ENCODE measurements at regions not wholly inside any gene's neighbourhood (a gene's known extent, or its start where the extent isn't known, plus 50 kb on each side); places are given as distances from the start of the nearest gene placed in this dataset.
"Not testable (repeated sequence)": the region's sequence is repeated elsewhere in the genome, so short reads cannot be mapped to it uniquely, and the experiment has no call there.

DNA sequence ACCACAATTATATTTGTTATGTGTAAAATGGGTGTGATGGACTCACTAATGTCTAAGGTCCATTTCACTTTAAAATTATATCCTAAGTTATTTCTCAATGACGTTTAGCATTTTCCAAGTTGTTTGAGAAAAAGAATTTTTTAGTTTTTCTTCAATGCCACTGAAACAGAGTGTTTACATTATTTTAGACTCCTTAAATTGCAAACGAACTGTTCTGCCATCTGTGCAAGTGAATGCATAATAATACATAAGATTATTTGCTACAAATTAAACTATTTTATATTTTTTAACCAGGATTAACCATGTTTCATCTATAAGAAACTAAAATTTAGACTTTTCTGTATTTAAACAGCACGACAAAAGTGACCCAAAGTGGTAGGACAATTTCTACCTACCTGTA is 425.4 kb downstream of the NDFIP2 start:
- no peak for DNase-seq

- DNase-seq: no peak
Observed at GRCh38 chr13:79905018-79905417, 424.1 kb downstream of the NDFIP2 start.

GRCh38 chr13:79904581-79904980 is 423.6 kb downstream of the NDFIP2 start:
- DNase-seq: no peak

GRCh38 chr13:79901336-79901735 is 420.4 kb downstream of the NDFIP2 start:
- no peak for DNase-seq

- no peak for DNase-seq
Observed at GRCh38 chr13:79900356-79900755, 419.4 kb downstream of the NDFIP2 start.

DNA sequence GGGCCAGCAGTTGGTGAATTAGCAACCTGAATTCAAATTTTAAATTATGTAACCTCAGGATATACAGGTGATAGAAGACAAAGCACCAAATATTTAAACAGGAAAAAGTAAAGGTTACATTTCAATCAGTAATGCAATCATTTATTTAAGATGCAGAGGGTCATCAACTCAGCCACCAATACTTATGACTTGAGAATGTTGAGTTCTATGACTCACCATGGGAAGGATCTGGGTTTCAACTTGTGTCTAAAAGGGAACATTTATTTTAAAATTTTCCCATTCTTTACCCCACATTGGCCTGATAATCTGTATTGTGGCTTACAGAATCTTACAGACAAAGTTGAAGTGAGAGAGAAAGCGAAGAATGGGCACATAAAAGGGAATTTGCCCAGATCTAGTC is 418.0 kb downstream of the NDFIP2 start:
- no peak for DNase-seq

DNA sequence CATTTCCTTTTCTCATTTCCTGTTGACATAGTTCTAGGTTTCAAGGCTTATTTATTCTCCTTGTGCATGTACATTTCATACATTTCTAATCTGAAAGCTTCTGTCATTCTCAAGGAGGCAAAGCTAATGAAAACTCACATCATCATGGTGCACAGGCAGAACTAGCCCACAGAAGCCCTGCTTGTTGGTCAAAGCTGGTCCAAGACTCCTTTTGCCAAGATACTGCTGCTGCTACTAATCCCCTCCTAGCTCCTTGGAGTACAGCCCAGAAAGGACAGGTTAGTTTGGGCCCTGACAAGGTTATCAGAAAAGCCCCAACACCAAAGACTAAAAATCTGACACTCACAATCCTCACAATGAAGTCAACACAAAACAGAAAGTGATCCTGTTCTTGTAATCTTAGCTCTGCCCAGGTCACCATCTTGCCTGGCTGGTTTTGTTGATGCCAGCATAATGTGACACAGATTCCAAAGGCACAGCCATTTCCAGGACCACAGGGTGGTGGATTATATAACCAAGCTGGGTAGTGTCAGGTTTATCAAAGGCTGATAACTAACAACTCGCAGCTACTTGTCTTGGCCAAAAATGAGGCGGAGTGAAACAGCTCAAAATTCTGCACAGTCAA is 417.4 kb downstream of the NDFIP2 start:
- DNase-seq: no peak

DNA sequence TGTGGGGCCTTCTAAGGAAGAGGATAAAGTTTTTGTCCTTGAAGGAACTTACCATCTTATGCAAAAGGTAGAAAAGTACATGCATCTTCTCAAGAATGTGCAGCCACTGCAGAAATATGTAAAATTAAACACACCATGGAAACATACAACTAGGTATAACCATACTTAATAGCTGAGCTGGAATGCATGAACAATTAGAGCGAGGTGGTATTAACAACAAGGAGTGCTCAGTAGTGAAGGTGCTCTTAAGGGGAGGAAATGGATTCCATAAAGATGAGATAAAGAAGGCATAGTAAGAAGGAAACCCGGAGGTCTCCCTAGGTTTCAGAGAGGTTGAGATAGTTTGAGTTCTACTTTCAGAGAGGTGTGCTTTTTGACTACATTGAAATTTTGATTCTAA is 415.9 kb downstream of the NDFIP2 start:
- DNase-seq: no peak

GRCh38 chr13:79895416-79895815 is 414.5 kb downstream of the NDFIP2 start:
- DNase-seq: no peak

- DNase-seq: not testable (repeated sequence)
Observed at GRCh38 chr13:79887278-79887677, 406.3 kb downstream of the NDFIP2 start.

DNA sequence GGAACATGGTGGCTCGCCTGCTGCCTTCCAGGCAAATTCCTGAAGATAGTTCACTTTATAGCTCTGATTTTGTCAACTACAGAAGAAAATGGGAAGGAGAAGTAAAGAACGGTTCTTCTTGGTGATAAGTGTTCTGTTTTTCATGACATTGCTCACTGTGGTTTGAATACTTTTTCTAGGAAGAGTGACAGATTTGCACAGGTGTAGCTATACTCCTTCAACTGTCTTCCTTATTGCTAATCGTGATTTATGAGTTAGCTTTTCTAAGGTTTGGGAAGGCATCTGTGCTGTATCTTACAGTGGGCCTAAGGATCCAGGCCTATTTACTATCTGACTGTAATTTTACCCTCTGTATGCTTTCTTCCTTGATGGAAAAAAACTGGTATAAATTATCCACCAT is 405.6 kb downstream of the NDFIP2 start:
- no peak for DNase-seq

DNA sequence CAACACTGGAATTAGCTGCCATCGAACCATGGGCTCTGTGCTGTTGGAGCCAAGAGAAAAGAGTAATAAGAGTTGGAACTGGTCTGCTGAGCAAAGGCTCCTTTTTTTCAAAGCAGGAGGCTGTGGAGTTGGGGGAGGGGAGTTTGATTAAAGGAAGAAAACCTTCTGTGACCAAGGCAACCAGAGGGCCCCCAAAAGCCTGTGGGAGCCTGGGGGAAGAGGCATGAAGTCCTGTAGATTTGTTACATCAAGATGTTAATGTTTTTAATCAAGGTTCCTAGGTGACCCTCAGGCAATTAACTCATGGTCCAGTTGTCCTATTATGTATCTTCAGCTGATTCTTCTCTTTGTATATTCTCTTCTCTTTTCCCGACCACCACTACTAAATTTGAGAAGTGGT is 403.9 kb downstream of the NDFIP2 start:
- no peak for DNase-seq

- no peak for DNase-seq
Observed at GRCh38 chr13:79883216-79883615, 402.3 kb downstream of the NDFIP2 start.

DNA sequence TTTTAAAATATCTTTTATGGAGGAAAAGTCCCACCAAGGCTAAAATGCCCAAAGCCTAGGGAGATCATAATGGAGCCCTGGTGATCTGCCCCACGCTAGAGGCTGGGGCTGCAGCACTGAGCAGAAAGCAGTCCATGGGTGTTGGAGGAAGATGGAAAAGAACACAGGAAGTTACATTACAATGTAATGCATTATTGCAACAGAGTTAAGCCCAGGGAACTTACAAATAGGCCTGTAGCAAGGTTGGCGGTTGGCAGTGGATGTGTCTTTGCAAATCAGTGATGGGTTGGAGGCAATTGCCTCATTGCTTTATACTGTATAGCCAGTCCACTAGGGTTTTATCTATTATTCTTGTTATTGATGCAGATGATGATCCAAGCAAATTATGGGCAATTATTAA is 399.9 kb downstream of the NDFIP2 start:
- no peak for DNase-seq

DNA sequence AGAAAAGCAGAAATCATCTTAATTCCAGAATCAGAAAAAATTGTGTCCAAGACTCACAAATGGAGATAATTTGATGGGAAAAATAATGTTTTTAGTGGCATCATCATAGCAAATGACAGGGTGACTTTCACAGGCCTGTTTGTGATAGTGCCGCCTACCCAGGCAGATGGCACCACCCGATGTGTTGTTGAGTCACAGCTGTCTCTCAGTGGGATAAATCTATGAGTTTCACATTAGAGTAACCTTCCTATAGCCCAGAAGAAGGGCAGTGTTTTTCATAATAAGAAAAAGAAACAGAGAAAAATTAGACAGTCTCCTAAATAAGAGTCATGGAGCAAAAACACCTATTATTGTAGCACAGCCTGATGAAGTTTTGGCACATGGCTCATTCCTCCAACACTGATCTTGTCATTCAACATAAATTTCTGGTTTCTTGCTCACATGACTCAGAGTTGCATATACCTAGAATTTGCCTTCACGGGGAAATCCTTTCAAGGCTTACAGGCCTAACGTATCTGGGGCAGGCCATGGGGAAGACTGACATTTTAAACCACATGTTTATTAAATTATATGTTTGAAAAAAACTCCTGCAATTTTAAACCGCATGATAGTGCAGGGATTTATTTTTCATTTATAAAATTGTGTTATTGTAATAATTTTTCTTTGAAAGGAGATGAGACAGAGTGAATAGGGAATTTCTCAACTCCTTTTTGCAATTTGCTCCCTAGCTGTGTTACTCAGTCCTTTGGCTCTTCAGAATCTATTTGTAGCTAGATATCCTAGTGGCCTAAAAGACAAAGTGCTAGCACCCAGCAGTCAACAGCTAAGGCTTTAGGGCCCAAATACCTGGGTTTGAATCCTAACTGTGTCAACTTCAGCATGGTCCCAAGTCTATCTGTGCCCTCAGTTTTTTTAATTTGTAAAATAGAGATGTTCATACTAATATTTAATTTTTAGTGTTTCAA is 393.7 kb downstream of the NDFIP2 start:
- no peak for DNase-seq

- no peak for DNase-seq
Observed at GRCh38 chr13:79871594-79871993, 390.6 kb downstream of the NDFIP2 start.

- DNase-seq: no peak
Observed at GRCh38 chr13:79870766-79871165, 389.8 kb downstream of the NDFIP2 start.

- no peak for DNase-seq
Observed at GRCh38 chr13:79870123-79870522, 389.2 kb downstream of the NDFIP2 start.

GRCh38 chr13:79869326-79869725 is 388.4 kb downstream of the NDFIP2 start:
- DNase-seq: no peak

GRCh38 chr13:79867254-79867653 is 386.3 kb downstream of the NDFIP2 start:
- DNase-seq: no peak

DNA sequence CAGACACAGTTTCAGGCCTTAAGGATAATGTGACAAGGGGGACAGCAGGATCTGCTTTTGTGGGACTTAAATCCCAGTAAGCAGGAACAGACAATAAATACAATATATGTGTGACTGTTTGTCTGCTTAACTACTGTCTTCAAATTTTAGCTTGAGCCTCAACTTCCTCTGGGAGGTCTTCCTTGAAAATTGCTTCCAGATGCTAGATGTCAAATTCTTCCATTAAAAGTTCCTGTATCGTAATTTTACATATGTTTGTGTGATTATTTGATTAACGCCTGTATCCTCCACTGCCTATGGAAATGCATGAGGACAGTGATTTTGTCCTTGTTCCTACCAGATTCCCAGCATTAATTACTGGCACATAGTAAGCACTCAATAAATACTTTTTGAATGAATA is 385.5 kb downstream of the NDFIP2 start:
- DNase-seq: no peak

GRCh38 chr13:79862515-79862914 is 381.6 kb downstream of the NDFIP2 start:
- no peak for DNase-seq

DNA sequence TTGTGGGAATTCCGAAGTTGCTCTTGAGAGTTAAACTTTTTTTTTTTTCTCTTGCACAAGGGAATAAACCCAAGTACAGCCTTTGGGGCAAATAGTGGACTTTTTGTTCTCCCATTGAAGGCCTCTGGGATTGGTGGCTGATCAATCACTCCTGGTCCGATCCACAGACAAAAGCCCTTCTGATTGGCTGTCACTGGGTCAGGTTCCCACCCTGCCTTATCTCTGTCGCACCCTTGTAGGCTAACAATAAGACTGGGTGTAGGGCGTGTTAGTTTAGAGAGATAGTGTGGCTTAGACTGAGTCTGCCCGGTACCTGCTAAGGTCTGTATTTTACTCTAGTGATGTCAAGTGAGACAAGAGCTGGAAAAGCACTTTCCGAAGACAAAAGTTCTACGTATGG is 380.8 kb downstream of the NDFIP2 start:
- DNase-seq: no peak

GRCh38 chr13:79860791-79861190 is 379.8 kb downstream of the NDFIP2 start:
- no peak for DNase-seq

Data from NCI-H1092 (cell line).